Transverse colon (tissue), 4 donors: ENCODE measurements at regions not wholly inside any gene's neighbourhood (a gene's known extent, or its start where the extent isn't known, plus 50 kb on each side); places are given as distances from the start of the nearest gene placed in this dataset.

Experiments
- POLR2AphosphoS5 ChIP-seq, 3 donors: sonication (generic); formaldehyde crosslinking; IDR thresholded peaks; one replicate each; pipeline ENCODE4 v1.6.1; 2016; ENCODE audit warnings: antibody characterized with exemption in 3 of 3
- TF ChIP-seq, protein P1 (sequence below), 5 experiments: fragments of 200-600 bp in 3 of 5; fragments of 450-650 bp in 2 of 5; sonication (generic) in 3 of 5; IDR thresholded peaks; 1 replicate in 2 of 5; 2 replicates in 3 of 5; pipeline ENCODE4 v1.5.1; 2016 to 2017; ENCODE audit warnings: antibody characterized with exemption in 5 of 5, inconsistent platforms in 3 of 5, mild to moderate bottlenecking in 2 of 5, moderate library complexity in 1 of 5

DNA sequence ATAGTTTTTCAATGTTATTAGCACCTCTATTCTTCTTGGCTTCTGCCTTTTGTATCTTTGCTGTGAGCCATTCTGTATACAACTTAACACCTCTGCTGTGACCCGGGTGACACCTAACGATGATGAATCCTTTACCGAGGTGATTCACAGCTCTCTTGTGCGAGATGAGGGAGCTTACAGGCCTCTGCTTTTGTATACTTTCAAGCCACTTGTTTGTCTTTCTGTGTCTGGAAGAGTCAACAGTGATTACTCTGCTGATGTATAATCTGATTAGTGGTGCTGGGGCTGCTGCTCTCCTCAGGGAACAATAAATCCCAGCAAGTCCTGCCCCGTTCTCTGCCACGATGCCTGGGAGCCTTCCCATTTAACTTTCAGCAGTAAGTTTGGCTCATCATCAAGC is 442.9 kb upstream of the SGCD start:
- TF ChIP-seq, protein P1, sequence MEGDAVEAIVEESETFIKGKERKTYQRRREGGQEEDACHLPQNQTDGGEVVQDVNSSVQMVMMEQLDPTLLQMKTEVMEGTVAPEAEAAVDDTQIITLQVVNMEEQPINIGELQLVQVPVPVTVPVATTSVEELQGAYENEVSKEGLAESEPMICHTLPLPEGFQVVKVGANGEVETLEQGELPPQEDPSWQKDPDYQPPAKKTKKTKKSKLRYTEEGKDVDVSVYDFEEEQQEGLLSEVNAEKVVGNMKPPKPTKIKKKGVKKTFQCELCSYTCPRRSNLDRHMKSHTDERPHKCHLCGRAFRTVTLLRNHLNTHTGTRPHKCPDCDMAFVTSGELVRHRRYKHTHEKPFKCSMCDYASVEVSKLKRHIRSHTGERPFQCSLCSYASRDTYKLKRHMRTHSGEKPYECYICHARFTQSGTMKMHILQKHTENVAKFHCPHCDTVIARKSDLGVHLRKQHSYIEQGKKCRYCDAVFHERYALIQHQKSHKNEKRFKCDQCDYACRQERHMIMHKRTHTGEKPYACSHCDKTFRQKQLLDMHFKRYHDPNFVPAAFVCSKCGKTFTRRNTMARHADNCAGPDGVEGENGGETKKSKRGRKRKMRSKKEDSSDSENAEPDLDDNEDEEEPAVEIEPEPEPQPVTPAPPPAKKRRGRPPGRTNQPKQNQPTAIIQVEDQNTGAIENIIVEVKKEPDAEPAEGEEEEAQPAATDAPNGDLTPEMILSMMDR (IDR thresholded peaks at IDR 0.05): no peak
- no peak for TF ChIP-seq POLR2AphosphoS5 (IDR thresholded peaks at IDR 0.05)
